ENCODE measurements at regions not wholly inside any gene's neighbourhood (a gene's known extent, or its start where the extent isn't known, plus 50 kb on each side); places are given as distances from the start of the nearest gene placed in this dataset.

- no peak overlapping the region for H2AK5ac ChIP-seq (ENCODE audit: low read depth, low read length)
- ATAC-seq (ENCODE audit: low read depth): peak; percentile 71
- peak overlapping the region; percentile 15 for H3K4ac ChIP-seq (ENCODE audit: low read depth, low read length)
- no peaks in the 10 kb centered on the region for H3K27me3 ChIP-seq (ENCODE audit: control insufficient read depth, insufficient read depth, low read length)
- peak overlapping the region; percentile 20; the same call in 1 of the 2 replicates for H3K4me2 ChIP-seq (ENCODE audit: low read depth, low read length)
- H3K27ac ChIP-seq (ENCODE audit: insufficient read depth, low read length): peak overlapping the region; percentile 7; the same call in 1 of the 2 replicates
- TF ChIP-seq RFX5 (IDR thresholded peaks at IDR 0.05; ENCODE audit: low read depth, low read length): no peak
- TF ChIP-seq, protein P1, sequence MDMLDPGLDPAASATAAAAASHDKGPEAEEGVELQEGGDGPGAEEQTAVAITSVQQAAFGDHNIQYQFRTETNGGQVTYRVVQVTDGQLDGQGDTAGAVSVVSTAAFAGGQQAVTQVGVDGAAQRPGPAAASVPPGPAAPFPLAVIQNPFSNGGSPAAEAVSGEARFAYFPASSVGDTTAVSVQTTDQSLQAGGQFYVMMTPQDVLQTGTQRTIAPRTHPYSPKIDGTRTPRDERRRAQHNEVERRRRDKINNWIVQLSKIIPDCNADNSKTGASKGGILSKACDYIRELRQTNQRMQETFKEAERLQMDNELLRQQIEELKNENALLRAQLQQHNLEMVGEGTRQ (IDR thresholded peaks at IDR 0.05; ENCODE audit: low read depth, low read length): no peak
- no peak for TF ChIP-seq RAD21 (IDR thresholded peaks at IDR 0.05; ENCODE audit: low read length)
- TF ChIP-seq, protein P2, sequence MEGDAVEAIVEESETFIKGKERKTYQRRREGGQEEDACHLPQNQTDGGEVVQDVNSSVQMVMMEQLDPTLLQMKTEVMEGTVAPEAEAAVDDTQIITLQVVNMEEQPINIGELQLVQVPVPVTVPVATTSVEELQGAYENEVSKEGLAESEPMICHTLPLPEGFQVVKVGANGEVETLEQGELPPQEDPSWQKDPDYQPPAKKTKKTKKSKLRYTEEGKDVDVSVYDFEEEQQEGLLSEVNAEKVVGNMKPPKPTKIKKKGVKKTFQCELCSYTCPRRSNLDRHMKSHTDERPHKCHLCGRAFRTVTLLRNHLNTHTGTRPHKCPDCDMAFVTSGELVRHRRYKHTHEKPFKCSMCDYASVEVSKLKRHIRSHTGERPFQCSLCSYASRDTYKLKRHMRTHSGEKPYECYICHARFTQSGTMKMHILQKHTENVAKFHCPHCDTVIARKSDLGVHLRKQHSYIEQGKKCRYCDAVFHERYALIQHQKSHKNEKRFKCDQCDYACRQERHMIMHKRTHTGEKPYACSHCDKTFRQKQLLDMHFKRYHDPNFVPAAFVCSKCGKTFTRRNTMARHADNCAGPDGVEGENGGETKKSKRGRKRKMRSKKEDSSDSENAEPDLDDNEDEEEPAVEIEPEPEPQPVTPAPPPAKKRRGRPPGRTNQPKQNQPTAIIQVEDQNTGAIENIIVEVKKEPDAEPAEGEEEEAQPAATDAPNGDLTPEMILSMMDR (conservative IDR thresholded peaks at IDR 0.05; ENCODE audit: low read depth, low read length): no peak
- no peak for TF ChIP-seq POLR2A (IDR thresholded peaks at IDR 0.05; ENCODE audit: low read depth, low read length)
- TF ChIP-seq SMC3 (IDR thresholded peaks at IDR 0.05; ENCODE audit: low read depth, low read length): no peak
- TF ChIP-seq CHD1 (IDR thresholded peaks at IDR 0.05; ENCODE audit: low read depth, low read length): no peak
- TF ChIP-seq CEBPB (IDR thresholded peaks at IDR 0.05; ENCODE audit: low read depth, low read length): no peak
- TF ChIP-seq MAFK (IDR thresholded peaks at IDR 0.05; ENCODE audit: low read depth, low read length): no peak
- no peak for TF ChIP-seq FOS (IDR thresholded peaks at IDR 0.05; ENCODE audit: low read depth, low read length)
- no peak for TF ChIP-seq BHLHE40 (IDR thresholded peaks at IDR 0.05; ENCODE audit: low read depth, low read length)
- TF ChIP-seq MAZ (IDR thresholded peaks at IDR 0.05; ENCODE audit: borderline replicate concordance, low read depth, low read length): no peak
- no peak for TF ChIP-seq ELK1 (IDR thresholded peaks at IDR 0.05; ENCODE audit: borderline replicate concordance, low read depth, low read length)
- no peak for TF ChIP-seq MXI1 (IDR thresholded peaks at IDR 0.05; ENCODE audit: borderline replicate concordance, low read depth, low read length)
- TF ChIP-seq NFE2L2 (IDR thresholded peaks at IDR 0.05; ENCODE audit: low read depth, low read length): no peak
- TF ChIP-seq RCOR1 (IDR thresholded peaks at IDR 0.05; ENCODE audit: insufficient replicate concordance, low read length): no peak
- peak overlapping the region; percentile 64 for H2BK20ac ChIP-seq (ENCODE audit: low read depth, low read length)
- H3K14ac ChIP-seq (replicated peaks; ENCODE audit: low read depth, low read length): peak overlapping the region; percentile 68; the same call in 1 of the 2 replicates
- no peaks in the 10 kb centered on the region for H3K79me1 ChIP-seq (ENCODE audit: low read depth in 1 of 2, low read length in 2 of 2)
- peaks cover 3% of the 10 kb centered on the region; the same call in 1 of the 2 replicates for H3K9me1 ChIP-seq (ENCODE audit: insufficient read depth, low read length)
- peak overlapping the region in 1 of 2 experiments; percentile 44; a peak in 2 of 4 replicates for H4K8ac ChIP-seq (ENCODE audit: low read depth in 2 of 2, low read length in 2 of 2)
- ChIA-PET POLR2A (ENCODE audit: unreplicated experiment) (no interaction called here), CTCF (interaction anchor here (0.6 kb wide), 1 partner anchor 975 kb away, joined by 3 read pairs; no protein-coding TSS in a partner anchor)
- in situ Hi-C loops (cut with MboI; ENCODE audit: low sequenced_read_pairs) (no loop called here), dilution Hi-C loops (cut with HindIII; ENCODE audit: low sequenced_read_pairs, unreplicated experiment) (no loop called here), intact Hi-C loops (cut with micrococcal nuclease) (no loop called here)
- peak overlapping the region; percentile 7 for H2BK5ac ChIP-seq (ENCODE audit: low read depth, low read length, poor library complexity, severe bottlenecking)
- WGBS, 2 experiments (ENCODE audit: extremely low coverage in 2 of 2, insufficient read length in 1 of 2): 0% methylated on average over 1 of the region's 6 CpGs; no CpG with 5 or more reads in 1 of the 2 experiments
- peaks cover 3% of the 10 kb centered on the region for H3K4me1 ChIP-seq (ENCODE audit: control insufficient read depth, insufficient read depth, low read length)
- H2BK120ac ChIP-seq (ENCODE audit: low read depth, low read length): peak overlapping the region; percentile 47
- peak overlapping the region; percentile 10; the same call in 1 of the 2 replicates for H3K18ac ChIP-seq (ENCODE audit: low read depth, low read length)
- no peak overlapping the region for H3K56ac ChIP-seq (ENCODE audit: extremely low read depth, insufficient read depth, low read length)
- no TSS peak for BruUV-seq (replicated peaks)
- peak overlapping the region; percentile 77 for H2AFZ ChIP-seq (replicated peaks; ENCODE audit: low read length, poor library complexity)
- H3K9ac ChIP-seq (ENCODE audit: low read depth, low read length): no peak overlapping the region
- H3K23ac ChIP-seq (ENCODE audit: low read depth, low read length): peak overlapping the region; percentile 17; the same call in 1 of the 2 replicates
- H2BK15ac ChIP-seq (ENCODE audit: low read depth, low read length): no peak overlapping the region
- no peak overlapping the region; the same call in 1 of the 2 replicates for H4K91ac ChIP-seq (ENCODE audit: insufficient read depth, low read depth, low read length)
- no peaks in the 10 kb centered on the region for H3K36me3 ChIP-seq (ENCODE audit: control insufficient read depth, insufficient read depth, low read length)
- peak overlapping the region; percentile 2; the same call in 1 of the 2 replicates for H4K5ac ChIP-seq (ENCODE audit: low read depth, low read length)
- H4K20me1 ChIP-seq (ENCODE audit: insufficient read depth, low read length): no peaks in the 10 kb centered on the region
- peak; percentile 64 for DNase-seq
- H3K4me3 ChIP-seq (ENCODE audit: insufficient read depth, low read depth, low read length): no peak overlapping the region
- H3K9me3 ChIP-seq (ENCODE audit: control insufficient read depth, insufficient read depth, low read length): peaks cover 4% of the 10 kb centered on the region
- peak overlapping the region; percentile 17 for H2AK9ac ChIP-seq (replicated peaks; ENCODE audit: low read depth, low read length, poor library complexity)
Observed at GRCh38 chr6:22727710-22728109, 158.3 kb downstream of the HDGFL1 start.
